SK-N-SH (cell line): ENCODE measurements at regions not wholly inside any gene's neighbourhood (a gene's known extent, or its start where the extent isn't known, plus 50 kb on each side); places are given as distances from the start of the nearest gene placed in this dataset.
A peak's percentile ranks its signal among the peaks of the same experiment; 100 is the strongest.

Experiments used
- CTCF ChIP-seq: fragments of 200-600 bp; sonication (generic); IDR thresholded peaks from 2 replicates; pipeline ENCODE4 v1.6.1; 2017; ENCODE audit warnings: antibody characterized with exemption, mild to moderate bottlenecking, moderate library complexity
- ELF1 ChIP-seq: IDR thresholded peaks from 2 replicates; pipeline ENCODE4 v1.4.0; 2012
- EP300 ChIP-seq, 2 experiments: IDR thresholded peaks; 2 replicates each; pipeline versions ENCODE4 v1.4.0 to v1.6.1; 2012; ENCODE audit warnings: borderline replicate concordance in 1 of 2, low read depth in 1 of 2, low read length in 1 of 2
- EZH2phosphoT487 ChIP-seq: fragments of 200-600 bp; sonication (generic); IDR thresholded peaks from 2 replicates; pipeline ENCODE4 v1.6.1; 2017; ENCODE audit warnings: low read depth, mixed run types, mild to moderate bottlenecking, antibody characterized with exemption, moderate library complexity, borderline replicate concordance
- FOXJ3 ChIP-seq: sonication (generic); formaldehyde crosslinking; IDR thresholded peaks from 2 replicates; pipeline ENCODE4 v1.5.1; 2020; ENCODE audit warnings: mild to moderate bottlenecking, missing genetic modification reagents
- GABPA ChIP-seq: IDR thresholded peaks from 2 replicates; pipeline ENCODE4 v1.4.0; 2012; ENCODE audit warnings: low read depth, mild to moderate bottlenecking
- GATA2 ChIP-seq: sonication (generic); formaldehyde crosslinking; IDR thresholded peaks from 2 replicates; pipeline ENCODE4 v1.5.0; 2020; ENCODE audit warnings: mild to moderate bottlenecking, missing genetic modification reagents
- MXI1 ChIP-seq: IDR thresholded peaks from 2 replicates; pipeline ENCODE4 v1.6.1; 2012; ENCODE audit warnings: mild to moderate bottlenecking, low read depth, low read length, improper control_type of control experiment
- RAD21 ChIP-seq: IDR thresholded peaks from 2 replicates; pipeline ENCODE4 v1.6.1; 2012; ENCODE audit warnings: mild to moderate bottlenecking, low read length
- REST ChIP-seq: IDR thresholded peaks from 2 replicates; pipeline ENCODE4 v1.6.1; 2012; ENCODE audit warnings: mild to moderate bottlenecking, low read depth, low read length, moderate library complexity
- SIN3A ChIP-seq: IDR thresholded peaks from 2 replicates; pipeline ENCODE4 v1.6.1; 2012; ENCODE audit warnings: low read depth, mild to moderate bottlenecking, low read length, moderate library complexity, borderline replicate concordance
- TAF1 ChIP-seq: IDR thresholded peaks from 2 replicates; pipeline ENCODE4 v1.6.1; 2012; ENCODE audit warnings: low read depth, mild to moderate bottlenecking, low read length, moderate library complexity, borderline replicate concordance
- USF1 ChIP-seq: IDR thresholded peaks from 2 replicates; pipeline ENCODE4 v1.4.0; 2012; ENCODE audit warnings: low read depth, borderline replicate concordance
- YY1 ChIP-seq: IDR thresholded peaks from 2 replicates; pipeline ENCODE4 v1.4.0; 2012; ENCODE audit warnings: low read depth, mild to moderate bottlenecking

- 0 out of 2 replicates have a peak, but pooled peaks have one; percentile 4 for TF ChIP-seq RAD21
- TF ChIP-seq SIN3A, result no peak
- no peak for TF ChIP-seq CTCF
- no peak for TF ChIP-seq ELF1
- TF ChIP-seq GABPA, result no peak
- no peak for TF ChIP-seq GATA2
- no peak for TF ChIP-seq TAF1
- peak; percentile 67; the same call in 1 of the 2 replicates for TF ChIP-seq FOXJ3 (CRISPR knock-in tag)
- no peak for TF ChIP-seq EZH2phosphoT487
- no peak for TF ChIP-seq MXI1
- TF ChIP-seq YY1, result no peak
- peak in 1 of 2 experiments; percentile 32; a peak in 1 of 4 replicates for TF ChIP-seq EP300 (IDR thresholded peaks at IDR 0.05; ENCODE audit: borderline replicate concordance in 1 of 2, low read depth in 1 of 2, low read length in 1 of 2)
- TF ChIP-seq USF1, result no peak
- TF ChIP-seq REST, result no peak
Observed at GRCh38 chr10:124255556-124255955, 162.2 kb upstream of the CHST15 start.
